ENCODE measurements at regions not wholly inside any gene's neighbourhood (a gene's known extent, or its start where the extent isn't known, plus 50 kb on each side); places are given as distances from the start of the nearest gene placed in this dataset.
"Not testable (repeated sequence)": the region's sequence is repeated elsewhere in the genome, so short reads cannot be mapped to it uniquely, and the experiment has no call there.

DNA sequence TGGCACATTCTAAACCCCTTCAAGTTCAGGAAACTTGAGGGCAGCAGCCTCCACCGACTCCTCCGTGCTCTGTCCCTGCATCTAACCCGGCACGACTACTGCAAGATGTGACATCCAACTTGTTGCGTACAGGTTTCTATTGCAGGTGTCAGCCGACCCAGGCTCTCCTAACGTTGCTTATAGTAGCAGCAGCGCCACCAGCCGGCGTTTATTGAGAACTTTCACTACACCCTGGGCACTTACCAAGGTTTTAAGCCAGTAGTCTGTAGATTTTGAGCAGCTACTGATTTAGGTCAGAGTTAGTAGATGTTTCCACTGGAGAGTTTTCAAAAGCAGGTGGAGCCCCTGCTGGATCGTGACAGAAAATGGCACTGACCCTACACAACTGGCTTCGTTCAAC is 162.2 kb upstream of the PRKX start:
- not testable (repeated sequence) for TF ChIP-seq POLR2A (IDR thresholded peaks at IDR 0.05)
- TF ChIP-seq, protein P1, sequence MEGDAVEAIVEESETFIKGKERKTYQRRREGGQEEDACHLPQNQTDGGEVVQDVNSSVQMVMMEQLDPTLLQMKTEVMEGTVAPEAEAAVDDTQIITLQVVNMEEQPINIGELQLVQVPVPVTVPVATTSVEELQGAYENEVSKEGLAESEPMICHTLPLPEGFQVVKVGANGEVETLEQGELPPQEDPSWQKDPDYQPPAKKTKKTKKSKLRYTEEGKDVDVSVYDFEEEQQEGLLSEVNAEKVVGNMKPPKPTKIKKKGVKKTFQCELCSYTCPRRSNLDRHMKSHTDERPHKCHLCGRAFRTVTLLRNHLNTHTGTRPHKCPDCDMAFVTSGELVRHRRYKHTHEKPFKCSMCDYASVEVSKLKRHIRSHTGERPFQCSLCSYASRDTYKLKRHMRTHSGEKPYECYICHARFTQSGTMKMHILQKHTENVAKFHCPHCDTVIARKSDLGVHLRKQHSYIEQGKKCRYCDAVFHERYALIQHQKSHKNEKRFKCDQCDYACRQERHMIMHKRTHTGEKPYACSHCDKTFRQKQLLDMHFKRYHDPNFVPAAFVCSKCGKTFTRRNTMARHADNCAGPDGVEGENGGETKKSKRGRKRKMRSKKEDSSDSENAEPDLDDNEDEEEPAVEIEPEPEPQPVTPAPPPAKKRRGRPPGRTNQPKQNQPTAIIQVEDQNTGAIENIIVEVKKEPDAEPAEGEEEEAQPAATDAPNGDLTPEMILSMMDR (IDR thresholded peaks at IDR 0.05), result not testable (repeated sequence)

Data from uterus (tissue), 2 donors.